ENCODE measurements at regions not wholly inside any gene's neighbourhood (a gene's known extent, or its start where the extent isn't known, plus 50 kb on each side); places are given as distances from the start of the nearest gene placed in this dataset.

DNA sequence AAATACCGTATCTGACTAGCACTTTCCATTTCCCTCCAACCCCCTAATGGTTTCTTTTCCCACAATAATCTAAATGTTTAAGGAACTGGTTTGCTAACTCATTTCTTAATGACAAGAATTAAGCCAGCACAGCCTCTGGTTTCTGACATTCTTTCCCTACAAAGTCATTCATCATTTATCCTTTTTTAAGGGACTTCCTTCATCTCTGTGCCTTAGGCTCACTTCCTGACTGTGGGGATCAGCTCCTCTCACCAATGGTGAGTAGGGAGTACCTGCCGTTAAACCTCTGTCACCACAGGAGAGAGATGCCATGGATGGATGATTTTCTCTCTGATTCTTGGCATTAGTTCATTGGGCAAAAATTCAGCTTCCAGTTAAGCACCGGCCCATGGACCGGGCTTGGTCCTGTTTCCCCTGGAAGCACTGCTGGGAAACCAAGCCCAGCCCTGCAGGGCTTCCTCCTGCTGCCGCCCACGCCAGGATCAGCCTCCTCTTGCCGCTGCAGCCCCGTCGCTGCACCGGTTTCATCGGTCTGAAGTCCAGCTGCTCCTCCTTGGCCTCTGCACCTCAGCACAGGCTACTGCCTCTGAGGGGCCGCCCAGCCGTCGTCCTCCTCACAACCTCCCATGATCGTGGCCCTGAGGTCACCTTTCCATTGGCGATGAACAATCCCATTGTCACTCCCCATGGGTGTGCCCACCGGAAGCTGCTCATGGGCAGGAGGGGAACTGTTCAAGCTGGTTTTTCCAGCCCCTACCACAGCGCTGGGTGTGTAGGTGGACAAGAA, 64.0 kb upstream of the ZNF516 start:
- no peak overlapping the region for H3K27ac ChIP-seq
- H3K27me3 ChIP-seq: no peaks in the 10 kb centered on the region
- no peaks in the 10 kb centered on the region for H3K9me3 ChIP-seq
- H3K4me1 ChIP-seq: peaks cover 0 to 8% of the 10 kb centered on the region in 2 donors
- peak; percentile 25 to 47 for DNase-seq
- no peak overlapping the region for H3K4me3 ChIP-seq (replicated peaks in 1 of 3)
- intact Hi-C loops (cut with DNase I): no loop called here
- TF ChIP-seq, protein P1, sequence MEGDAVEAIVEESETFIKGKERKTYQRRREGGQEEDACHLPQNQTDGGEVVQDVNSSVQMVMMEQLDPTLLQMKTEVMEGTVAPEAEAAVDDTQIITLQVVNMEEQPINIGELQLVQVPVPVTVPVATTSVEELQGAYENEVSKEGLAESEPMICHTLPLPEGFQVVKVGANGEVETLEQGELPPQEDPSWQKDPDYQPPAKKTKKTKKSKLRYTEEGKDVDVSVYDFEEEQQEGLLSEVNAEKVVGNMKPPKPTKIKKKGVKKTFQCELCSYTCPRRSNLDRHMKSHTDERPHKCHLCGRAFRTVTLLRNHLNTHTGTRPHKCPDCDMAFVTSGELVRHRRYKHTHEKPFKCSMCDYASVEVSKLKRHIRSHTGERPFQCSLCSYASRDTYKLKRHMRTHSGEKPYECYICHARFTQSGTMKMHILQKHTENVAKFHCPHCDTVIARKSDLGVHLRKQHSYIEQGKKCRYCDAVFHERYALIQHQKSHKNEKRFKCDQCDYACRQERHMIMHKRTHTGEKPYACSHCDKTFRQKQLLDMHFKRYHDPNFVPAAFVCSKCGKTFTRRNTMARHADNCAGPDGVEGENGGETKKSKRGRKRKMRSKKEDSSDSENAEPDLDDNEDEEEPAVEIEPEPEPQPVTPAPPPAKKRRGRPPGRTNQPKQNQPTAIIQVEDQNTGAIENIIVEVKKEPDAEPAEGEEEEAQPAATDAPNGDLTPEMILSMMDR (IDR thresholded peaks at IDR 0.05): no peak
- WGBS, 2 donors: 65 to 74% methylated on average over 15 to 18 of the region's 18 CpGs
- H3K36me3 ChIP-seq: no peaks in the 10 kb centered on the region

DNA sequence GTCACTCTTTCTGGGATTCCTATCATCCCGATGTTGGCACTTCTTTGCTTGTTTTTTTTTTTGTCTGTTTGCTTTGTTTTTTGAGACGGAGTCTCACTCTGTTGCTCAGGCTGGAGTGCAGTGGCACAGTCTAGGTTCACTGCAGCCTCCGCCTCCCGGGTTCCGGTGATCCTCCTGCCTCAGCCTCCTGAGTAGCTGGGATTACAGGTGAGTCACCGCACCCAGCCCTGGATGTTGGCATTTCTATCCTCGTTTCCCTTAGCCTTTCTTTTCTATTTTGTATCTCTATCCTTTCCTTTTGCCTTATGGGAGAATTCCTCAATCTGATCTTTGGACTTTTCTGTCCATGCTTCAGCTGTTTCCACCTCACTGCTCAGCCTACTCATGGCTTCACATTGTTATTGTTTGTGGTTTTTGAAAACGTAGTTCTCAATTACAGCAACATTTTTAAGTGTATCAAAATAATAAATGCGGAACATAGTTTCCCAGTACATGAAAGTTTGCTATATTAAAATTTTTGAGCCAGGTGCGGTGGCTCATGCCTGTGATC, 62.1 kb upstream of the ZNF516 start:
- TF ChIP-seq, protein P1 (IDR thresholded peaks at IDR 0.05): no peak
- no peak for TF ChIP-seq POLR2A (IDR thresholded peaks at IDR 0.05)
- WGBS, 2 donors: 62 to 75% methylated on average over 10 of the region's 10 CpGs
- intact Hi-C loops (cut with DNase I): no loop called here
- Histone ChIP-seq H3K9me3 (no peaks in the 10 kb centered on the region), H3K36me3 (no peaks in the 10 kb centered on the region), H3K4me3 (replicated peaks in 1 of 3) (no peak overlapping the region), H3K4me1 (peaks cover 0 to 8% of the 10 kb centered on the region in 2 donors), H3K27ac (no peak overlapping the region), H3K27me3 (no peaks in the 10 kb centered on the region)
- no peak for DNase-seq

DNA sequence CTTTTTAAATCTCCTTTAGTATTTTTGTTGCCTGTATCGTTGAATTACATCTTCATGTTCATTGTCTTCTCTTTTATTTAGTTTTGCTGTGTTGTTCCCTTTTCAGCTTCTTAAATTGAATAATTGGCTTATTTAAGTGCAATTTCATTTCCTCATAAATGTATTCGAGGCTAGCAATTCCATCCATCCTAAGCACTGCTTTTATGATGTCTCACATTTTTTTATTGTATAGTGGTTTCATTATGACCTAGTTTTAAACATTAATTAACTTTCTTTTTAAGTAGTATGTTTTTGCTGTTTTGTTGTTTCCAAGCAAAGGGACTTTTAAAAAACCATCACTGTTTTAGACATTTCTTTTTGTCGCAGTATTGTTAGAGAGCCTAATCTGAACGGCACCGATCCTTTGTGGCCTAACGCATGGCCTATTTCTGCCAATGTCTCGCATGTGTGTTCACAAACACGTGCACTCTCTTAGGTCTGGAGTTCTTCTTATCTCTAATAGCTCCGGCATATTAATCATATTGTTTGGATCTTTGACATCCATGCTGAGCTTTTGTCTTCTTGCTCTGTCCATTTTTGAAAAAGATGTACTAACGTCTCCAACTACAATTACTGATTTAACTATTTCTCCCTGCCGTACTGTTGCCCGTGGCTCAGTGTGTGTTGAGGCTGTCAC, 59.6 kb upstream of the ZNF516 start:
- DNase-seq: no peak
- Histone ChIP-seq H3K4me3 (replicated peaks in 1 of 3) (no peak overlapping the region), H3K27ac (no peak overlapping the region), H3K9me3 (no peaks in the 10 kb centered on the region), H3K4me1 (peaks cover 0 to 8% of the 10 kb centered on the region in 2 donors), H3K27me3 (no peaks in the 10 kb centered on the region), H3K36me3 (no peaks in the 10 kb centered on the region)
- 87% methylated on average over 12 of the region's 12 CpGs for WGBS, 2 donors
- intact Hi-C loops (cut with DNase I): no loop called here
- TF ChIP-seq, protein P1 (IDR thresholded peaks at IDR 0.05): no peak
- no peak for TF ChIP-seq POLR2A (IDR thresholded peaks at IDR 0.05)

DNA sequence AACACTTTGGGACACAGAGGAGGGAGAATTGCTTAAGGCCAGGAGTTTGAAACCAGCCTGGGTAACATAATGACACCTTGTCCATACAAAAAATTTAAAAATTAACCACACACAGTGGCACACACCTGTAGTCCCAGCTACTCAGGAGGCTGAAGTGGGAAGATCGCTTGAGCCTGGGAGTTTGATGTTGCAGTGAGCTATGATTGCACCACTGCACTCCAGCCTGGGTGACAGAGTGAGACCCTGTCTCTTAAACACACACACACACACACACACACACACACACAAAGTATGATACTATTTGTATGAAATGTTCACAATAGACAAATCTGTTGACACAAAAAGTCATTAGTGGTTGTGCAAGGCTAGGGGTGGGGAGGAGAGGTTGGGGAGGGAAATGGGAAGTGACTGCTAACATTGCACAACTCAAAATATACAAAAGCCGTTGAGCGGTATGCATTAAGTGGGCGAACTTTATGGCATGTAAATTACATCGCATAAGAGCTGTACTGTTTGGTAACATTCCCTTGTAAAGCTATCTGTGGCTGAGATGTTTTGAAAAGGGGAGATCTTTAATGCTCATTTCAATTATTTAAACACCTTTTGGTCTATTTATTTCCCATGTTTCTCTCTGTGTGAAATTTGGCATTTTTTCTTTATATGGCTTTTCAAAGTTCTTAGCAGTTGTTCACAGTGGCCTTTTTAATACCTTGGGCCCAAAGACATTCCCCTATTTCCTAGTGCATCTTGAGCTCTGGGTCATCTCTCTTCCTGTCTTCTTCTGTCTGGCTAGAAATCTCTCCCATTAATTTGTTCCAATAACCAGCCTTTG, 58.9 kb upstream of the ZNF516 start:
- Histone ChIP-seq H3K27me3 (no peaks in the 10 kb centered on the region), H3K36me3 (no peaks in the 10 kb centered on the region), H3K4me3 (replicated peaks in 1 of 3) (no peak overlapping the region), H3K27ac (no peak overlapping the region), H3K9me3 (no peaks in the 10 kb centered on the region), H3K4me1 (peaks cover 0 to 3% of the 10 kb centered on the region in 2 donors)
- TF ChIP-seq, protein P1 (IDR thresholded peaks at IDR 0.05): no peak
- TF ChIP-seq POLR2A (IDR thresholded peaks at IDR 0.05): no peak
- DNase-seq: no peak
- WGBS, 2 donors: 62 to 77% methylated on average over 5 of the region's 5 CpGs
- intact Hi-C loops (cut with DNase I): no loop called here

All from thyroid gland (tissue), 4 donors.